IMR-90 (cell line): ENCODE measurements at regions not wholly inside any gene's neighbourhood (a gene's known extent, or its start where the extent isn't known, plus 50 kb on each side); places are given as distances from the start of the nearest gene placed in this dataset.
A peak's percentile ranks its signal among the peaks of the same experiment; 100 is the strongest.

Source experiments
- ATAC-seq: fragments of 200-7000 bp; cut with Tn5 transposase; 2 replicates; pipeline ENCODE4 v1.9.1; 2020; ENCODE audit warnings: low read depth, mild to moderate bottlenecking, moderate library complexity
- BruUV-seq: library from RNA; stranded (reverse); fragments of 400-500 nt; replicated peaks from 2 replicates; lab custom pipeline; 2021; lab: Mats Ljungman, UMichigan
- CTCF ChIA-PET: fragments of 300-600 bp; formaldehyde crosslinking; extraction: SDS; loops from one replicate; lab custom pipeline; 2021; ENCODE audit warnings: antibody characterized with exemption; lab: Yijun Ruan, JAX
- POLR2A ChIA-PET: fragments of 300-600 bp; sonication (Branson Sonifier 250); formaldehyde crosslinking; loops from one replicate; lab custom pipeline; 2022; ENCODE audit warnings: antibody characterized with exemption; ENCODE audit not compliant: unreplicated experiment; lab: Charles Lee
- DNase-seq: peaks from one replicate; pipeline ENCODE4 v3.0.0; 2013
- H2AFZ ChIP-seq: replicated peaks from 2 replicates; pipeline ENCODE3; 2013; ENCODE audit warnings: low read length, mild to moderate bottlenecking; ENCODE audit not compliant: poor library complexity
- H2AK5ac ChIP-seq: 2 replicates; pipeline ENCODE4 v1.6.1; 2013; ENCODE audit warnings: low read depth, low read length, inconsistent platforms
- H2AK9ac ChIP-seq: replicated peaks from 2 replicates; pipeline ENCODE3; 2013; ENCODE audit warnings: mild to moderate bottlenecking, low read depth, low read length, moderate library complexity; ENCODE audit not compliant: poor library complexity
- H2BK120ac ChIP-seq: 2 replicates; pipeline ENCODE4 v1.6.1; 2013; ENCODE audit warnings: low read depth, low read length, inconsistent platforms
- H2BK15ac ChIP-seq: 3 replicates; pipeline ENCODE4 v1.6.1; 2013; ENCODE audit warnings: low read depth, low read length, inconsistent platforms
- H2BK20ac ChIP-seq: 2 replicates; pipeline ENCODE4 v1.6.1; 2013; ENCODE audit warnings: low read depth, mild to moderate bottlenecking, inconsistent platforms, low read length, moderate library complexity
- H2BK5ac ChIP-seq: 2 replicates; pipeline ENCODE4 v1.6.1; 2013; ENCODE audit warnings: mild to moderate bottlenecking, low read depth, low read length, inconsistent platforms; ENCODE audit not compliant: poor library complexity, severe bottlenecking
- H3K14ac ChIP-seq: replicated peaks from 2 replicates; pipeline ENCODE4 v1.6.1; 2013; ENCODE audit warnings: low read depth, low read length, inconsistent platforms
- H3K18ac ChIP-seq: 2 replicates; pipeline ENCODE4 v1.6.1; 2013; ENCODE audit warnings: low read depth, low read length, control low read depth
- H3K23ac ChIP-seq: 2 replicates; pipeline ENCODE4 v1.6.1; 2013; ENCODE audit warnings: low read depth, low read length, inconsistent platforms
- H3K27ac ChIP-seq: 2 replicates; pipeline ENCODE4 v1.5.1; 2013; ENCODE audit warnings: mild to moderate bottlenecking, control low read depth, low read length; ENCODE audit not compliant: insufficient read depth
- H3K27me3 ChIP-seq: 2 replicates; pipeline ENCODE4 v1.6.1; 2013; ENCODE audit warnings: low read length; ENCODE audit not compliant: control insufficient read depth, insufficient read depth
- H3K36me3 ChIP-seq: 2 replicates; pipeline ENCODE4 v1.6.1; 2013; ENCODE audit warnings: low read length, mixed read lengths; ENCODE audit not compliant: control insufficient read depth, insufficient read depth
- H3K4ac ChIP-seq: 2 replicates; pipeline ENCODE4 v1.6.1; 2013; ENCODE audit warnings: low read depth, low read length, inconsistent platforms
- H3K4me1 ChIP-seq: 2 replicates; pipeline ENCODE4 v1.6.1; 2013; ENCODE audit warnings: low read length, mixed read lengths; ENCODE audit not compliant: control insufficient read depth, insufficient read depth
- H3K4me2 ChIP-seq: 2 replicates; pipeline ENCODE4 v1.6.1; 2013; ENCODE audit warnings: low read depth, mild to moderate bottlenecking, control low read depth, low read length, moderate library complexity
- H3K4me3 ChIP-seq: 2 replicates; pipeline ENCODE4 v1.5.1; 2013; ENCODE audit warnings: low read depth, mild to moderate bottlenecking, control low read depth, low read length, moderate library complexity; ENCODE audit not compliant: insufficient read depth
- H3K56ac ChIP-seq: 2 replicates; pipeline ENCODE4 v1.6.1; 2013; ENCODE audit warnings: low read length, inconsistent platforms; ENCODE audit not compliant: insufficient read depth; ENCODE audit errors: extremely low read depth
- H3K79me1 ChIP-seq, 2 experiments: 2 replicates each; pipeline ENCODE4 v1.6.1; 2013; ENCODE audit warnings: low read length in 2 of 2, inconsistent platforms in 1 of 2, low read depth in 1 of 2
- H3K9ac ChIP-seq: 2 replicates; pipeline ENCODE4 v1.6.1; 2013; ENCODE audit warnings: low read depth, low read length, control low read depth
- H3K9me1 ChIP-seq: 2 replicates; pipeline ENCODE4 v1.6.1; 2013; ENCODE audit warnings: low read length, inconsistent platforms; ENCODE audit not compliant: insufficient read depth
- H3K9me3 ChIP-seq: 2 replicates; pipeline ENCODE4 v1.6.1; 2013; ENCODE audit warnings: low read length; ENCODE audit not compliant: control insufficient read depth, insufficient read depth
- H4K20me1 ChIP-seq: 2 replicates; pipeline ENCODE4 v1.6.1; 2013; ENCODE audit warnings: low read length, inconsistent platforms; ENCODE audit not compliant: insufficient read depth
- H4K5ac ChIP-seq: 2 replicates; pipeline ENCODE4 v1.6.1; 2013; ENCODE audit warnings: mild to moderate bottlenecking, low read depth, low read length, control low read depth
- H4K8ac ChIP-seq, 2 experiments: 2 replicates each; pipeline ENCODE4 v1.6.1; 2013; ENCODE audit warnings: low read depth in 2 of 2, low read length in 2 of 2, control low read depth in 1 of 2, inconsistent platforms in 1 of 2
- H4K91ac ChIP-seq: 2 replicates; pipeline ENCODE4 v1.6.1; 2013; ENCODE audit warnings: low read depth, low read length, inconsistent platforms; ENCODE audit not compliant: insufficient read depth
- BHLHE40 ChIP-seq: fragments of 150-350 bp; IDR thresholded peaks from 2 replicates; pipeline ENCODE4 v1.6.1; 2016; ENCODE audit warnings: mild to moderate bottlenecking, low read depth, low read length
- CEBPB ChIP-seq: IDR thresholded peaks from 2 replicates; pipeline ENCODE4 v1.6.1; 2012; ENCODE audit warnings: low read depth, low read length, improper control_type of control experiment
- CHD1 ChIP-seq: IDR thresholded peaks from 2 replicates; pipeline ENCODE4 v1.6.1; 2012; ENCODE audit warnings: low read depth, low read length, improper control_type of control experiment
- FOS ChIP-seq: fragments of 150-350 bp; IDR thresholded peaks from 2 replicates; pipeline ENCODE4 v1.6.1; 2016; ENCODE audit warnings: low read depth, low read length
- MAFK ChIP-seq: IDR thresholded peaks from 2 replicates; pipeline ENCODE4 v1.6.1; 2012; ENCODE audit warnings: low read depth, low read length, improper control_type of control experiment
- MAZ ChIP-seq: IDR thresholded peaks from 2 replicates; pipeline ENCODE4 v1.6.1; 2012; ENCODE audit warnings: low read depth, mild to moderate bottlenecking, low read length, improper control_type of control experiment, moderate library complexity, borderline replicate concordance
- MXI1 ChIP-seq: IDR thresholded peaks from 2 replicates; pipeline ENCODE4 v1.6.1; 2012; ENCODE audit warnings: low read depth, mild to moderate bottlenecking, low read length, moderate library complexity, borderline replicate concordance
- NFE2L2 ChIP-seq: fragments of 150-350 bp; IDR thresholded peaks from 2 replicates; pipeline ENCODE4 v1.6.1; 2016; ENCODE audit warnings: low read depth, mild to moderate bottlenecking, low read length
- POLR2A ChIP-seq: IDR thresholded peaks from 2 replicates; pipeline ENCODE4 v1.6.1; 2012; ENCODE audit warnings: mild to moderate bottlenecking, low read depth, low read length
- RAD21 ChIP-seq: IDR thresholded peaks from 2 replicates; pipeline ENCODE4 v1.6.1; 2012; ENCODE audit warnings: low read length, improper control_type of control experiment
- RCOR1 ChIP-seq: IDR thresholded peaks from 2 replicates; pipeline ENCODE4 v1.6.1; 2012; ENCODE audit warnings: mild to moderate bottlenecking, low read length, improper control_type of control experiment; ENCODE audit not compliant: insufficient replicate concordance
- RFX5 ChIP-seq: IDR thresholded peaks from 2 replicates; pipeline ENCODE4 v1.8.0; 2012; ENCODE audit warnings: low read depth, mild to moderate bottlenecking, low read length, moderate library complexity
- SMC3 ChIP-seq: fragments of 150-350 bp; IDR thresholded peaks from 2 replicates; pipeline ENCODE4 v1.6.1; 2016; ENCODE audit warnings: low read depth, mild to moderate bottlenecking, antibody characterized with exemption, low read length, moderate library complexity
- WGBS, 2 experiments: methylation state at CpG; one replicate each; pipeline versions ENCODE4 v1.1.5 to v1.1.7; 2013; ENCODE audit warnings: missing lambda C conversion rate in 2 of 2; ENCODE audit not compliant: insufficient read length in 1 of 2; ENCODE audit errors: extremely low coverage in 2 of 2; 5-methylcytosine and 5-hydroxymethylcytosine counted together
- dilution Hi-C: fragments of 300-500 bp; cut with HindIII; formaldehyde crosslinking; loops from one replicate; pipeline ENCODE4 v1.14.3; 2018; ENCODE audit warnings: low sequenced_read_pairs; ENCODE audit not compliant: unreplicated experiment
- in situ Hi-C: fragments of 300-500 bp; cut with MboI; formaldehyde crosslinking; loops from 3 replicates; pipeline ENCODE4 v1.14.3; 2019; ENCODE audit warnings: low sequenced_read_pairs, inconsistent platforms, mixed read lengths
- intact Hi-C: fragments of 100-400 bp; cut with micrococcal nuclease; formaldehyde crosslinking; loops from 2 replicates; pipeline ENCODE4 v1.10.0; 2022
- TF ChIP-seq, protein P1 (sequence below): conservative IDR thresholded peaks from 2 replicates; pipeline ENCODE4 v1.5.1; 2012; ENCODE audit warnings: mild to moderate bottlenecking, low read depth, low read length, improper control_type of control experiment
- TF ChIP-seq, protein P2 (sequence below): fragments of 150-350 bp; IDR thresholded peaks from 2 replicates; pipeline ENCODE4 v1.6.1; 2016; ENCODE audit warnings: low read depth, mild to moderate bottlenecking, low read length, moderate library complexity, borderline replicate concordance
- TF ChIP-seq, protein P3 (sequence below): fragments of 150-350 bp; IDR thresholded peaks from 2 replicates; pipeline ENCODE4 v1.6.1; 2017; ENCODE audit warnings: mild to moderate bottlenecking, antibody characterized with exemption, low read length, low read depth

GRCh38 chr18:43589611-43590151 lies 312.4 kb upstream of the SYT4 start:
- no peak for TF ChIP-seq MAFK
- TF ChIP-seq POLR2A = no peak
- no peak for TF ChIP-seq RFX5
- no peak for TF ChIP-seq BHLHE40
- TF ChIP-seq FOS = no peak
- TF ChIP-seq, protein P1, sequence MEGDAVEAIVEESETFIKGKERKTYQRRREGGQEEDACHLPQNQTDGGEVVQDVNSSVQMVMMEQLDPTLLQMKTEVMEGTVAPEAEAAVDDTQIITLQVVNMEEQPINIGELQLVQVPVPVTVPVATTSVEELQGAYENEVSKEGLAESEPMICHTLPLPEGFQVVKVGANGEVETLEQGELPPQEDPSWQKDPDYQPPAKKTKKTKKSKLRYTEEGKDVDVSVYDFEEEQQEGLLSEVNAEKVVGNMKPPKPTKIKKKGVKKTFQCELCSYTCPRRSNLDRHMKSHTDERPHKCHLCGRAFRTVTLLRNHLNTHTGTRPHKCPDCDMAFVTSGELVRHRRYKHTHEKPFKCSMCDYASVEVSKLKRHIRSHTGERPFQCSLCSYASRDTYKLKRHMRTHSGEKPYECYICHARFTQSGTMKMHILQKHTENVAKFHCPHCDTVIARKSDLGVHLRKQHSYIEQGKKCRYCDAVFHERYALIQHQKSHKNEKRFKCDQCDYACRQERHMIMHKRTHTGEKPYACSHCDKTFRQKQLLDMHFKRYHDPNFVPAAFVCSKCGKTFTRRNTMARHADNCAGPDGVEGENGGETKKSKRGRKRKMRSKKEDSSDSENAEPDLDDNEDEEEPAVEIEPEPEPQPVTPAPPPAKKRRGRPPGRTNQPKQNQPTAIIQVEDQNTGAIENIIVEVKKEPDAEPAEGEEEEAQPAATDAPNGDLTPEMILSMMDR = no peak
- TF ChIP-seq, protein P2, sequence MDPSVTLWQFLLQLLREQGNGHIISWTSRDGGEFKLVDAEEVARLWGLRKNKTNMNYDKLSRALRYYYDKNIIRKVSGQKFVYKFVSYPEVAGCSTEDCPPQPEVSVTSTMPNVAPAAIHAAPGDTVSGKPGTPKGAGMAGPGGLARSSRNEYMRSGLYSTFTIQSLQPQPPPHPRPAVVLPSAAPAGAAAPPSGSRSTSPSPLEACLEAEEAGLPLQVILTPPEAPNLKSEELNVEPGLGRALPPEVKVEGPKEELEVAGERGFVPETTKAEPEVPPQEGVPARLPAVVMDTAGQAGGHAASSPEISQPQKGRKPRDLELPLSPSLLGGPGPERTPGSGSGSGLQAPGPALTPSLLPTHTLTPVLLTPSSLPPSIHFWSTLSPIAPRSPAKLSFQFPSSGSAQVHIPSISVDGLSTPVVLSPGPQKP = no peak
- no peak for TF ChIP-seq RCOR1
- TF ChIP-seq MAZ = no peak
- TF ChIP-seq NFE2L2 = no peak
- TF ChIP-seq RAD21 = no peak
- TF ChIP-seq MXI1 = no peak
- TF ChIP-seq CHD1 = no peak
- TF ChIP-seq CEBPB = no peak
- TF ChIP-seq, protein P3, sequence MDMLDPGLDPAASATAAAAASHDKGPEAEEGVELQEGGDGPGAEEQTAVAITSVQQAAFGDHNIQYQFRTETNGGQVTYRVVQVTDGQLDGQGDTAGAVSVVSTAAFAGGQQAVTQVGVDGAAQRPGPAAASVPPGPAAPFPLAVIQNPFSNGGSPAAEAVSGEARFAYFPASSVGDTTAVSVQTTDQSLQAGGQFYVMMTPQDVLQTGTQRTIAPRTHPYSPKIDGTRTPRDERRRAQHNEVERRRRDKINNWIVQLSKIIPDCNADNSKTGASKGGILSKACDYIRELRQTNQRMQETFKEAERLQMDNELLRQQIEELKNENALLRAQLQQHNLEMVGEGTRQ = no peak
- no peak for TF ChIP-seq SMC3
- Histone ChIP-seq H2BK120ac (no peak overlapping the region), H3K9me1 (no peaks in the 10 kb centered on the region), H3K4ac (no peak overlapping the region), H3K4me2 (no peak overlapping the region), H2BK5ac (no peak overlapping the region), H2AK5ac (no peak overlapping the region), H3K23ac (no peak overlapping the region), H3K27ac (no peak overlapping the region), H2AK9ac (no peak overlapping the region), H3K9ac (no peak overlapping the region), H3K4me3 (no peak overlapping the region), H2AFZ (peak overlapping the region; percentile 40), H3K27me3 (no peaks in the 10 kb centered on the region; the same call in 1 of the 2 replicates), H4K91ac (no peak overlapping the region), H2BK20ac (no peak overlapping the region), H4K5ac (no peak overlapping the region), H2BK15ac (no peak overlapping the region), H3K4me1 (no peaks in the 10 kb centered on the region), H3K56ac (no peak overlapping the region), H3K9me3 (no peaks in the 10 kb centered on the region), H3K18ac (no peak overlapping the region), H4K8ac (no peak overlapping the region), H4K20me1 (no peaks in the 10 kb centered on the region), H3K79me1 (no peaks in the 10 kb centered on the region), H3K14ac (no peak overlapping the region), H3K36me3 (no peaks in the 10 kb centered on the region)
- ATAC-seq (no peak), DNase-seq (no peak)
- intact Hi-C loops (no loop called here), in situ Hi-C loops (loop anchor here (25.0 kb wide), 1 partner anchor 1477 kb away; no protein-coding TSS in a partner anchor), dilution Hi-C loops (no loop called here)
- WGBS, 2 experiments = no CpG with 5 or more reads among the region's 11 CpGs
- ChIA-PET POLR2A (no interaction called here), CTCF (interaction anchor here (5.8 kb wide), 1 partner anchor 17 kb away, joined by 45 read pairs; no protein-coding TSS in a partner anchor)
- no TSS peak for BruUV-seq
